ENCODE measurements at regions not wholly inside any gene's neighbourhood (a gene's known extent, or its start where the extent isn't known, plus 50 kb on each side); places are given as distances from the start of the nearest gene placed in this dataset.

DNA sequence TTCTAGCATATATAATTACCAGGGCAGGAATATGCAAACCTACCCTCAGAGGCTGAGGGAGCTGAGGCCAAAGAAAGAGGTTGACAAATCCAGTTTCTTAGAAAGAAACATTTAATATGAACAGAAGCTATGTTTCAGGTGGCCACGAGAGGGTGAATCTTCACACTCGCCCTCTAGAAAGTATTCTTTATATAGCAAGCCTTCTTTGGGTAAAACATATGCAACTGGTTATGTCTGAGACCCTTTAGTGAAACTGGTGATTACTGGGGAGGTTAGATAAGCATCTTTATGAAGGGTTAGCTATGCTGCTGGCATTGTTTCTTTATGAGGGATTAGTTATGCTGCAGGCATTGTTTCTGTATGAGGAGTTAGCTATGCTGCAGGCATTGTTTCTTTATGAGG, 50.7 kb upstream of the GOLGA6L2 start:
- Histone ChIP-seq H4K91ac (replicated peaks; ENCODE audit: insufficient read length, low read length) (no peak overlapping the region), H3K27ac (ENCODE audit: low read depth, low read length) (no peak overlapping the region), H3K23me2 (ENCODE audit: low read depth, low read length) (no peaks in the 10 kb centered on the region), H3K79me1 (ENCODE audit: low read depth, low read length) (no peaks in the 10 kb centered on the region), H2BK120ac (replicated peaks; ENCODE audit: low read depth, low read length) (no peak overlapping the region), H2BK20ac (ENCODE audit: low read length) (no peak overlapping the region), H3K27me3 (replicated peaks in 1 of 4; ENCODE audit: control insufficient read depth in 3 of 4, extremely low read depth in 1 of 4, insufficient read depth in 3 of 4, low read length in 3 of 4) (no peaks in the 10 kb centered on the region), H3K14ac (ENCODE audit: insufficient read length) (no peak overlapping the region), H2BK5ac (ENCODE audit: low read depth, low read length) (no peak overlapping the region), H3K23ac (ENCODE audit: insufficient read length) (no peak overlapping the region), H4K5ac (ENCODE audit: insufficient read length, low read depth, low read length) (no peak overlapping the region), H2AK5ac (ENCODE audit: low read depth, low read length) (no peak overlapping the region), H2BK15ac (ENCODE audit: low read length) (no peak overlapping the region), H4K8ac (ENCODE audit: extremely low read depth, insufficient read depth, low read length) (no peak overlapping the region), H2BK12ac (ENCODE audit: low read depth, low read length) (no peak overlapping the region), H3K9ac (replicated peaks in 1 of 4; ENCODE audit: extremely low read depth in 1 of 4, low read depth in 3 of 4, low read length in 3 of 4) (no peak overlapping the region), H2AFZ (ENCODE audit: low read length) (no peak overlapping the region), H3K4me1 (replicated peaks in 1 of 4; ENCODE audit: control insufficient read depth in 3 of 4, insufficient read depth in 4 of 4, low read length in 3 of 4) (no peaks in the 10 kb centered on the region), H4K20me1 (replicated peaks in 1 of 2; ENCODE audit: control insufficient read depth in 1 of 2, insufficient read depth in 2 of 2, low read length in 2 of 2) (no peaks in the 10 kb centered on the region), H3K4me3 (ENCODE audit: extremely low read depth in 1 of 4, insufficient read depth in 2 of 4, low read depth in 3 of 4, low read length in 4 of 4) (no peak overlapping the region), H3K9me3 (ENCODE audit: insufficient read depth in 2 of 2, low read depth in 1 of 2, low read length in 1 of 2) (peaks cover 22 to 26% of the 10 kb centered on the region in 2 experiments; a peak in 3 of 4 replicates), H3K18ac (ENCODE audit: extremely low read depth, low read length) (no peak overlapping the region), H3K36me3 (ENCODE audit: control insufficient read depth in 2 of 4, insufficient read depth in 4 of 4, low read length in 3 of 4) (no peaks in the 10 kb centered on the region), H3K4ac (replicated peaks; ENCODE audit: insufficient read length, low read depth, low read length) (no peak overlapping the region), H3K79me2 (ENCODE audit: control insufficient read depth in 1 of 2, insufficient read depth in 2 of 2, low read length in 2 of 2) (no peaks in the 10 kb centered on the region), H3K56ac (replicated peaks; ENCODE audit: insufficient read length, low read depth, low read length) (no peak overlapping the region), H3K4me2 (ENCODE audit: insufficient read depth in 1 of 2, low read depth in 2 of 2, low read length in 2 of 2) (no peak overlapping the region)
- DNase-seq (ENCODE audit: low read depth in 1 of 2, low spot score in 2 of 2) (no peak), FAIRE-seq (no peak)
- POLR2A ChIA-PET (ENCODE audit: partially characterized antibody): no interaction called here
- CTCF ChIA-PET (ENCODE audit: partially characterized antibody): interaction anchor here (1.0 to 3.3 kb wide), 14 partner anchors 10 to 461 kb away, joined by 3 to 16 read pairs (median 3); no protein-coding TSS in a partner anchor
- 20% methylated on average over 2 of the region's 2 CpGs; no CpG with 5 or more reads in 1 of the 2 experiments for WGBS, 2 experiments (ENCODE audit: extremely low coverage in 1 of 2, insufficient coverage in 1 of 2, insufficient read length in 1 of 2, insufficient replicate concordance in 2 of 2, low coverage in 1 of 2, low lambda C conversion rate in 2 of 2, missing lambda C conversion rate in 1 of 2)
- TF ChIP-seq EZH2 (IDR thresholded peaks at IDR 0.05; ENCODE audit: low read depth, low read length, severe bottlenecking): no peak
- TF ChIP-seq SIX5 (IDR thresholded peaks at IDR 0.05; ENCODE audit: low read depth, low read length): no peak
- TF ChIP-seq, protein P1, sequence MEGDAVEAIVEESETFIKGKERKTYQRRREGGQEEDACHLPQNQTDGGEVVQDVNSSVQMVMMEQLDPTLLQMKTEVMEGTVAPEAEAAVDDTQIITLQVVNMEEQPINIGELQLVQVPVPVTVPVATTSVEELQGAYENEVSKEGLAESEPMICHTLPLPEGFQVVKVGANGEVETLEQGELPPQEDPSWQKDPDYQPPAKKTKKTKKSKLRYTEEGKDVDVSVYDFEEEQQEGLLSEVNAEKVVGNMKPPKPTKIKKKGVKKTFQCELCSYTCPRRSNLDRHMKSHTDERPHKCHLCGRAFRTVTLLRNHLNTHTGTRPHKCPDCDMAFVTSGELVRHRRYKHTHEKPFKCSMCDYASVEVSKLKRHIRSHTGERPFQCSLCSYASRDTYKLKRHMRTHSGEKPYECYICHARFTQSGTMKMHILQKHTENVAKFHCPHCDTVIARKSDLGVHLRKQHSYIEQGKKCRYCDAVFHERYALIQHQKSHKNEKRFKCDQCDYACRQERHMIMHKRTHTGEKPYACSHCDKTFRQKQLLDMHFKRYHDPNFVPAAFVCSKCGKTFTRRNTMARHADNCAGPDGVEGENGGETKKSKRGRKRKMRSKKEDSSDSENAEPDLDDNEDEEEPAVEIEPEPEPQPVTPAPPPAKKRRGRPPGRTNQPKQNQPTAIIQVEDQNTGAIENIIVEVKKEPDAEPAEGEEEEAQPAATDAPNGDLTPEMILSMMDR (IDR thresholded peaks at IDR 0.05; ENCODE audit: control extremely low read depth in 1 of 3, insufficient read depth in 1 of 3, low read depth in 1 of 3, low read length in 3 of 3): peak in 2 of 3 experiments; percentile 12 to 42; a peak in 2 of 4 replicates
- no peak for TF ChIP-seq GTF2F1 (IDR thresholded peaks at IDR 0.05; ENCODE audit: borderline replicate concordance, low read depth, low read length)
- no peak for TF ChIP-seq MAFK (IDR thresholded peaks at IDR 0.05; ENCODE audit: low read depth, low read length)
- no peak for TF ChIP-seq CBX5 (IDR thresholded peaks at IDR 0.05; ENCODE audit: low read depth, low read length)
- no peak for TF ChIP-seq POLR2A (IDR thresholded peaks at IDR 0.05; ENCODE audit: control extremely low read depth in 1 of 2, low read depth in 2 of 2, low read length in 2 of 2)
- TF ChIP-seq SAP30 (IDR thresholded peaks at IDR 0.05; ENCODE audit: insufficient read depth, insufficient replicate concordance, low read length): no peak
- peak in 1 of 2 experiments; percentile 36; a peak in 2 of 4 replicates for TF ChIP-seq RAD21 (IDR thresholded peaks at IDR 0.05 in 1 of 2, conservative IDR thresholded peaks at IDR 0.05 in 1 of 2; ENCODE audit: low read depth in 2 of 2, low read length in 2 of 2)
- TF ChIP-seq, protein P2, sequence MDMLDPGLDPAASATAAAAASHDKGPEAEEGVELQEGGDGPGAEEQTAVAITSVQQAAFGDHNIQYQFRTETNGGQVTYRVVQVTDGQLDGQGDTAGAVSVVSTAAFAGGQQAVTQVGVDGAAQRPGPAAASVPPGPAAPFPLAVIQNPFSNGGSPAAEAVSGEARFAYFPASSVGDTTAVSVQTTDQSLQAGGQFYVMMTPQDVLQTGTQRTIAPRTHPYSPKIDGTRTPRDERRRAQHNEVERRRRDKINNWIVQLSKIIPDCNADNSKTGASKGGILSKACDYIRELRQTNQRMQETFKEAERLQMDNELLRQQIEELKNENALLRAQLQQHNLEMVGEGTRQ (IDR thresholded peaks at IDR 0.05; ENCODE audit: low read length): no peak

All from H1 (cell line).